ENCODE measurements at regions not wholly inside any gene's neighbourhood (a gene's known extent, or its start where the extent isn't known, plus 50 kb on each side); places are given as distances from the start of the nearest gene placed in this dataset.
"Not testable (repeated sequence)": the region's sequence is repeated elsewhere in the genome, so short reads cannot be mapped to it uniquely, and the experiment has no call there.

DNA sequence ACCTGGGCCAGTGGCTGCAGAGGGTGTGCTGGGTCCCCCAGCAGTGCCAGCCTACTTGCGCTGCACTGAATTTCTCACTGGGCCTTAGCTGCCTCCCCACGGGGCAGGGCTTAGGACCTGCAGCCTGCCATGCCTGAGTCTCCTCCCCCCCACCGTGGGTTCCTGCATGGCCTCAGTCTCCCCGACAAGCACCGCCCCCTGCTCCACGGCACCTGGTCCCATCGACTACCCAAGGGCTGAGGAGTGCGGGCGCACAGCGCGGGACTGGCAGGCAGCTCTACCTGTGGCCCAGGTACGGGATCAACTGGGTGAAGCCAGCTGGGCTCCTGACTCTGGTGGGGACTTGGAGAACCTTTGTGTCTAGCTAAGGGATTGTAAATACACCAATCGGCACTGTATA is 1143.6 kb downstream of the OTOL1 start:
- not testable (repeated sequence) for DNase-seq (ENCODE audit: low spot score)

DNA sequence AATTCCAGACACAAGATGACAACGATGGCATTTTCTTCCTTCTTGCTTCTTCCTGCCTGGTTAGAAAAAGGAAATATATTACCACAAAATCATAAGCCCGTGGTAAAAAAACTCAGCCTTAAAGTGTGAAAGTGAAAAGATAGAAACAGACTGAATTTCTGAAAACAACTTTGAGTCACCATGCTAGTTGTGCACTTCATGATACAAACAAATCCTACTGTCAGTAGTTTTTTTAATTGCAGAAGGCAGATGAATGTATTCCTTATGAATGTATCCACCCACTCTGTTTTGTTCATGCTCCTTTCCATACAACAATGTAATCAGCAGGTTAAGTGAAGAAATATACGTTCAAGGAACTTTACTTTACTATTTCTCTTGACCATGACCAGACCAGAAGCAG is 1144.7 kb downstream of the OTOL1 start:
- DNase-seq (ENCODE audit: low spot score) = no peak

DNA sequence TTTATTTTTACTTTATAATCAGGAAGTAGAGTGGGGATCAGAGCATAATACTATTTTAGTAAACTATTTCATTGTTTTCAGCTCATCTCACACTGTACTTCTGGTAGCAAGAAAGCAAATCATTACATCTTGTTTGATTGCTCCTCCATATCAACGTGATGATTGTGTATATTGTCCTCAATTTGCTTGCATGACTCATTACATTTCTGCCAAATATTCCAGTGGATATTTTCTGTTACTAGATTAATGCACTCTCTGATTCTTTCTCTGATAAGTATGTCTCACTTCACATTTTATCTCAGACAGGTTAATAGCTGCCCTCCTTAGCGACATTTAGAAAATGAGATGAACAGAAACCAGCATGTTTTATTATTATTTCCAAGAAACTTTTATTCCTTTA is 1145.3 kb downstream of the OTOL1 start:
- DNase-seq (ENCODE audit: low spot score) = no peak

DNA sequence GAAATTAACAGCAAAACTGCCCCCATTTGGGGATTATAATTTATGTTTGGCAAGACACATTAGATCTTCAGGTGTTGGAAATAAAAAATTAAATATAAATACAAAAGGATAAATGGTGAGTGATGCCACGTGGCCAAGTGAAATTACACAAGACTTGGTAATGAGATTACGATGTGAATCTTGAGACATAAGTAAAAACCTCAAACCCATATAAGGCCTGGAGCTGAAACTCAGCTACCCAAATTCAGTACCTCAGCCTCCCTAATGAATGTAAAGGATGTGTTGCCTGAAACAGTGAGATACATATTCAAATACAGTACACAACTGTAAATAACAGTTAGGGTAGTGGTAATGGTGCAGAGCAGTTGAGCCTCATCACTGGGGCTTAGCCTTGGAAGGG is 1146.6 kb downstream of the OTOL1 start:
- peak; percentile 3 for DNase-seq (ENCODE audit: low spot score)

DNA sequence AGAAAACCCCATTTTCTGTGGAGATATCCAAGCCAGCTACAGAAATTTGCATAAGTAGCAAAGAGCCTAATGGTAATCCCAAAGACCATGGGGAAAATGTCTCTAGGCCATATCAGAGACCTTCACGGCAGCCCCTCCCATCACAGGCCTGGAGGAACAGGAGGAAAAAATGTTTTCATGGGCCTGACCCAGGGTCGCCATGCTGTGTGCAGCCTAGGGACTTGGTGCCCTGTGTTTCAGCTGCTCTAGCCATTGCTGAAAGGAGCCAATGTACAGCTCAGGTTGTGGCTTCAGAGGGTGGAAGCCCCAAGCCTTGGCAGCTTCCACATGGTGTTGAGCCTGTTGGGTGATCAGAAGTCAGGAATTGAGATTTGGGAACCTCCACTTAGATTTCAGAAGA is 1150.7 kb downstream of the OTOL1 start:
- DNase-seq (ENCODE audit: low spot score) = no peak

DNA sequence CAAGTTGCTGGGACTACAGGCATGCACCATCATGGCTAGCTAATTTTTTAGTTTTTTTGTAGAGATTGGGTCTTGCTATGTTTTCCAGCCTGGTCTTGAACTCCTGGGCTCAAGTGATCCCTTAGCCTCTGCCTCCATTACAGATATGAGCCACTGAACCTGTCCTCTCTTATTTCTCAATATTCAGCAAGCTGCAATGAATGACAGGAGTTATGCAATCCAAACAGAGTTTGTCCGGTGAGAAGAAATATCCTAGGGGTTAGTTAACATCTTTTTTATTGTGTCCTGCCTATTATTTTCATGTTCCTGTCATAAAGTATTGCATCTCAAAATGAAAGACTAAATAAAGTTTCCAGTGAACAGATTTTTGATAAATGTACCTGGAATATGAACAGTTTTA is 1161.4 kb downstream of the OTOL1 start:
- no peak for DNase-seq (ENCODE audit: low spot score)

DNA sequence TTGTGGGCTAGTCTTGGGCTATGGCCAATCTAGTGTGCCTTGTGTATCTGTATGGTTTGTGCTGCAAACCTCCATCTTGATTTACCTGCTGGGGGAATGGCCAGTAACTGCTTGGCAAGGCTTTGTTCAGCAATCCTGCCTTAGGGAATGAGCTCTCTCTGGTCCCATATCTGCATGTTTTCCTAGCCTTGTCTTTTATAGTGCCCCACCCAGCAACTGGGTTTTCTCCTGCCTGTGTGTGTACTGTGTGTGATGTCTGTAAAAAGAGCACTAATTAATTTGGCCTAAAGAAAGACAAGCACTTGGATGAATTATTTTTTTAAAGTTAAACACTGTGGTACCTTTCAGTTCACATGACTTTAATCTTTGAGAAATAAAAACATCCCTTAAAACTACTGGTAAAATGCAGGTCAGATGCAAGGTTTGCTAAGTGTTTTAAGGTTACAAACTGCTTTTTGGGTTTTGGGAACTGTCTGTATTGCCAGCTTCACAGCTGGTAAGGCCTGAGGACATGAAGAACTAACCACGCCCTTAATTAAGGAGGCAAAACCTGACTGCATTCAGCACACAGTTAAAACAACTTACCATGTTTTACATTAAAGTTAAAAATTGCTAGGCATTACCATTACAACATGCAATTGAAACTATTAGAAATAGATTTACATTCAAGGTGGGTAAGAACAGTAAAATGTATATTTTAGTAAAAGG is 1169.2 kb downstream of the OTOL1 start:
- no peak for DNase-seq (ENCODE audit: low spot score)

DNA sequence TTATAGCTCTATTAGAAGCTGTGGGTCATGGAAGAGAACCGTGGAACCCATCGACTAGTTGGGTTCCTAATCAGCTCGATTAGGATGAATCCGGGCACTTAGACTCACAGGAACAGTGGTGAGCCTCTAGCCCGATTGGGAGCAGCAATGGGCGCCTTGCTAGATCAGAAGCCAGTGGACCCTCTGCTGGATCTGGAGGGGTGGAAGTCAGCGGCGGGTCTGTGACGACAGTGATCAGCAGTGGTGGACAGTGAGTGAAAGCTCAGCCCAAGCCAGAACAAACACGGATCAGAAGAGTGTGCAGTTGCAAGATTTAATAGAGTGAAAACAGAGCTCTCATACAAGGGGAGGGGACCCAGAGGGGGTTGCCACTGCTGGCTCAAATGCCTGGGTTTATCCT is 1170.2 kb downstream of the OTOL1 start:
- DNase-seq (ENCODE audit: low spot score) = no peak

DNA sequence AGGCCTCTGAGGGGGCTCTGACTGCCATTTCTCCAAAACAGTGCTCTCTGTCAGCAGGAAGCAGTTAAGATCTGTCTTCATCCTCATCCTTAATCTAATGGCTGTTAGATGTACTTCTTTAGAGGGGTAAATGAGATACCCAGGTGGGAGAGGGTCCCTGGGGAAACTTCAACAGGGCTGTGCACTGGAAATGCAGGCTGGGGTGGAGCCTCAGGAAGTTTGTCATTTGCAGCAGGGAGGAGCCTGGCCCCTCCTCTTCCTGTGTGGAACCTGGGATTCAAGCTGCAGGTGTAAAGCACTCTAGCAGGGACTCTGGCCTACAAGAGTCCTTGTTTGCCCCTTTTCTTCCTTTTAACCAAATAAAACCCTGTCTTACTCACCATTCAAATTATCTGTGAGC is 1173.6 kb downstream of the OTOL1 start:
- no peak for DNase-seq (ENCODE audit: low spot score)

DNA sequence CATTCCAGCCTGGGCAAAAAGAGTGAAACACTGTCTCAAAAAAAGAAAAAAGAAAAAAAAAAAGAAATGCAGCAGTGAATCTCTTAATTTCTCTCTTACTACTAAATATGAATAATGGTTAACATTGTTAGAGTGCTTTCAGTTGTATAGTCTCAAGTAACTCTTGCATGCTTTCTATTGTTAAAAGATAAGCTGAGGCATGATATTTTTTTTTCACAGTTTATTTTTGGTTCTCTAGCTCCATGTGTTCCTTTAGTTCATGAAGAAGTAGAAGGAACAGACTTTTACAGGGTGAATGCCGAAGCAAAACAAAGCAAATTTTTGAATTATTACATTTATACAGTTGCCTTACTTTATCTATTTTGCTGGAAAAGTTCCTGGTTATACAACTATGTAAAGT is 1180.9 kb downstream of the OTOL1 start:
- DNase-seq (ENCODE audit: low spot score) = no peak

DNA sequence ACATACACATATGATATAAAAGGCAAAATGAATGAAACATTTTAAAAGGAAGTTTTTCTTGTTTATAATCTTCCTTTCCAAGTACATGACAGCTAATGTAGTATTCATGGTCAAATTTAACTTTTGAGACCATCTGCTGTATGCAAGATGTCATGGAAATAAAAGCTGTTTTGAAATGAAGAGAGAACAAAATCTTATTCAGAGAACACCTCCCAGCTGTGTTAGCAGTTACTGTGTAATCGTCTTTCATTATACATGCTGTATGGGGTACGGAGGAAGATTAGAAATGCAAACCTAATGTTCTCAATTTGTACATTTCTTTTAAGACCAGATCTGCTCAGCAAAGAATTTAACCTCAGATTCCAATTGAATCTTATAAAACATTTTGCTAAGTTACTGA is 1182.3 kb downstream of the OTOL1 start:
- no peak for DNase-seq (ENCODE audit: low spot score)

DNA sequence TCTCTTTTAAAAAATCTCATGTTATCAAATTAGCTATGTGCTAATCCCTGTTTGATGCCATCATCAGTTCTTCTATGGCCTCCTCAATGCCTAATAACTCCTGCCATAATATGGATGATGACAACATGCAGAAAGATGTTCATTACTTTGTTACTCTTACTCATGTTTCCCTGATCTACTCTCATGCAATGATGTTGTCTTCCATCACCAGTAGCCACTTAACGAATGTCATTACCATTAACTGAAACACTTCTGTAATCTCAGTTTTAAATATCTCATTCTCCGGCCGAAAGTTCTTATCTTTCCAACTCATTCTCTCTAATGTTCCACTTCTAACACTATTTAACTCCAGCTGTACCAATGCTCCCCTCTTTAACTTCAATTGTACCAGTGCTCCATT is 1187.7 kb downstream of the OTOL1 start:
- no peak for DNase-seq (ENCODE audit: low spot score)

DNA sequence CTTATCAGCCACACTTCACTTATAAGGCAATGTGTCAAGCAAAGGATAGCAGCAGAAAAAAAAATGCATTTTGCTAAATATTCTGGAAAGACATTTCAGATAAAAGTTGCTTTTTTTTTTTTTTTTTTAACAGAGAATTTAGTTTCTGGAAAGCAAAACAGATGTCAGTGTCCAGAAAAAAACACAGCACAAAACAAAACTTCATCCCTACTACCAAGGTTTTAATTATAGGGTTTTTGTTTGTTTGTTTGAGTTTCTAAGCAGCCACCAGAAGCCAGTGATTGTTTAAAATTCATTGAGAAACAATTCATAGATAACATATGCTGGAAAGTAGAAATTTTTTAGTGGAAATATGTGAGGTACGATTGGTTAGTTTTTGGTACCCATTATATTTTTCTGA is 1202.7 kb downstream of the OTOL1 start:
- no peak for DNase-seq (ENCODE audit: low spot score)

DNA sequence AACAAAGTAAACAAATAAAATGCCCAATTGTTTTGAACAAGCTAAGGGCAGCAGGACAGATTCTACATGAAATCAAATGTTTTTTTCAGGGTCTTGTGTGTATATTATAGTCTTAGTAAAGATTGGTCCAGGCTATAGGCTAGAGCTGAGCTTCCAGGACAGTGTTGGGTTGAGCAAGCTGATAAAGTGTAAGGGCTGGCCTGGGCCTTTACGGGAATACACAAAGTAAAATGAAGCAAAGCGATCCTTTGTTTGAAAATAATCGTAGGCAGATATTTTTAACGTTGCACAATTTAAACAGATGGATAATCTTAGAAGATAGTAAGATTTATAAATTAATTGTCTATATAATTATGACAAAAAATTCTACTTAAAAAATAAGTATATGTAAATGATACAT is 1204.6 kb downstream of the OTOL1 start:
- DNase-seq (ENCODE audit: low spot score) = no peak

DNA sequence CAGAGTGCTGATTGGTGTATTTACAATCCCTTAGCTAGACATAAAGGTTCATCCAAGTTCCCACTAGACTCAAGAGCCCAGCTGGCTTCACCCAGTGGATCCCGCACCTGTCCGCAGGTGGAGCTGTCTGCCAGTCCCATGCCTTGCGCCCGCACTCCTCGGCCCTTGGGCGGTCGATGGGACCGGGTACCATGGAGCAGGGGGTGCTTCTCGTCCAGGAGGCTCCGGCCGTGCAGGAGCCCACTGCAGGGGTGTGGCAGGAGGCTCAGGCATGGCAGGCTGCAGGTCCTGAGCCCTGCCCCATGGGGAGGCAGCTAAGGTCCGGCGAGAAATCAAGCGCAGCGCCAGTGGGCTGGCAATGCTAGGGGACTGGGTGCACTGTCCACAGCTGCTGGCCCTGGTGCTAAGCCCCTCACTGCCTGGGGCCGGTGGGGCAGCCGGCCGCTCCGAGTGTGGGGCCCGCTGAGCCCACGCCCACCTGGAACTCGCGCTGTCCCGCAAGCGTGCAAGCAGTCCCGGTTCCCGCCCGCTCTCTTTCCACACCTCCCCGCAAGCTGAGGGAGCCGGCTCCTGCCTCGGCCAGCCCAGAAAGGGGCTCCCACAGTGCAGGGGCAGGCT is 1206.3 kb downstream of the OTOL1 start:
- no peak for DNase-seq (ENCODE audit: low spot score)

DNA sequence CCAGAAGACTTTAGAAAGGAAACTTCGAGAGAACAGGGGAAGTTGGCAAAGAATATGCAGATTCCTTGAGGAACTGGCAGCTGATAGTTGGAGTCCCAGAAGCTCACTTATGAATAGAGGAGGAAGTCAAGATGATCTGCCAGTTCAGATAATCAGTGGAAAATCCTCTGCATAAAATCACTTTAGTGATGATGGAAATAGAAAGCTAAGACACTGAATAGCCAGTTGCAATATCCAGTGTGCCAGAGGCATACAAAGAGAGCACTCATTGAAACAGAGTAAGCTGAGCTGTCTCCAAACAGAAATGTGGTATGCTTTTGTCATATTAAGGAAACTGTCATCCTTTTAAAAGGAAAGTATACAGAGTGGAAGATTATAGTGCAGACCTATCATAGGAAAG is 1207.6 kb downstream of the OTOL1 start:
- DNase-seq (ENCODE audit: low spot score) = peak; percentile 1

DNA sequence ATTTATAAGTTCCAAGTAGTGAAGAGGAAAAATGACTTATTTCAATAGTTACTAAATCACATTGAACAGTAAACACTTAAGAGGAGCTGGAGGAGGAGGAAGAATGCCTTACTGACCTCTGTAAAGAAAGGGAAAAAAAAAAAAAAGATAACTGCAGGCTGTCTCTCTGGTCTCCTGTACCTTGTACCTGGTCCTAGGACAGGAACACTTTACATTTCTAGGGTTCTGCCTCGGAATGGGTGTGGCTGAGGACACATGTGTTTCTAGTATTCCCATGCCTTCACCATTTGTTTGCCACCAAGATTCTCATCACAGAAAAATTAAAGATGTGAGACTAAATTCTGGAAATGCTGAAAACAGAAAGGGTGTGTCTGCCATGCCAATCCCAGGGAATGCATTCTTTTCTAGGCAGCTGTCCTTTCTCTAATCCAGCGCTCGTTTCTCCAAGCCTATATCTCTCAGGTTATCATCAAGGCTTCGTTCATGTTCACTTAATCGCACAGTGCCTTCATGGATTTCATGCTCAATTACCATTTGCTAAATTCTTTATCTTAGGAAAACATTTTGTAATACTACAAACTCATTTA is 1208.3 kb downstream of the OTOL1 start:
- peak; percentile 6 for DNase-seq (ENCODE audit: low spot score)

DNA sequence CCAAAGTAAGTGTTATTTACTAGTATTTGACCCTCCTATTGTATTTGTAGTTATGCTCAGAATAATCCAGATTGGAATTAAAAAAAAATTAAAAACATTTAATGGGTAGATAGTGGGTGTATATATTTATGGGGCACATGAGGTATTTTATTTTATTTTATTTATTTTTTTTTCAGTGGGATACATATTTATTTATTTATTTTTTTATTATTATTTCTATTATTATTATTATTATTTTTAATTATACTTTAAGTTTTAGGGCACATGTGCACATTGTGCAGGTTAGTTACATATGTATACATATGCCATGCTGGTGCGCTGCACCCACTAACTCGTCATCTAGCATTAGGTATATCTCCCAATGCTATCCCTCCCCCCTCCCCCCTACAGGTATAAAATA is 1211.8 kb downstream of the OTOL1 start:
- not testable (repeated sequence) for DNase-seq (ENCODE audit: low spot score)

DNA sequence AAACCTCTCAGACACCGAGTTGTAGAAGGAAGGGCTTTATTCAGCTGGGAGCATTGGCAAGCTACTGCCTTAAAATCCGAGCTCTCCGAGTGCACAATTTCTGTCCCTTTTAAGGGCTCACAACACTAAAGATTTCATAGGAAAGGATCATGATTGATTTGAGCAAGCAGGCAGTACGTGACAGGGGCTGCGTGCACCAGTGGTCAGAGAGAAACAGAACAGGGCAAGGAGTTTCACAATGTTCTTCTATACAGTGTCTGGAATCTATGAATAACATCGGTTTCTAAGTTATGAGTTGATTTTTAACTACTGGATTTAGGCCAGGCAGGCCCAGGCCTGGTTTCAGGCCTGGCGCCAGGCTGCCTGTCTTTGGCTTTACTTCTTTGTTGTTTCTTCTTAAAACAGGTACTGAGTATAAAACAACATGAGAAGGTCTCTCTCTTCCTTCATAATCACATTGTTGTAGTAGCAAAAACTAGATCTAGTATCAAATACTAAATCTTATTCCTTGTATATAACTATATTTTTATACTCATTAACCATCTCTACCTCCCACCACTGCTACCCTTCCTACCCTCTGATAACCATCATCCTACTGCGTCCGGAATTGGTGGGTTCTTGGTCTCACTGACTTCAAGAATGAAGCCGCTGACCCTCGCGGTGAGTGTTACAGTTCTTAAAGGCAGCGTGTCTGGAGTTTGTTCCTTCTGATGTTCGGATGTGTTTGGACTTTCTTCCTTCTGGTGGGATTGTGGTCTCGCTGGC is 1212.5 kb downstream of the OTOL1 start:
- not testable (repeated sequence) for DNase-seq (ENCODE audit: low spot score)

DNA sequence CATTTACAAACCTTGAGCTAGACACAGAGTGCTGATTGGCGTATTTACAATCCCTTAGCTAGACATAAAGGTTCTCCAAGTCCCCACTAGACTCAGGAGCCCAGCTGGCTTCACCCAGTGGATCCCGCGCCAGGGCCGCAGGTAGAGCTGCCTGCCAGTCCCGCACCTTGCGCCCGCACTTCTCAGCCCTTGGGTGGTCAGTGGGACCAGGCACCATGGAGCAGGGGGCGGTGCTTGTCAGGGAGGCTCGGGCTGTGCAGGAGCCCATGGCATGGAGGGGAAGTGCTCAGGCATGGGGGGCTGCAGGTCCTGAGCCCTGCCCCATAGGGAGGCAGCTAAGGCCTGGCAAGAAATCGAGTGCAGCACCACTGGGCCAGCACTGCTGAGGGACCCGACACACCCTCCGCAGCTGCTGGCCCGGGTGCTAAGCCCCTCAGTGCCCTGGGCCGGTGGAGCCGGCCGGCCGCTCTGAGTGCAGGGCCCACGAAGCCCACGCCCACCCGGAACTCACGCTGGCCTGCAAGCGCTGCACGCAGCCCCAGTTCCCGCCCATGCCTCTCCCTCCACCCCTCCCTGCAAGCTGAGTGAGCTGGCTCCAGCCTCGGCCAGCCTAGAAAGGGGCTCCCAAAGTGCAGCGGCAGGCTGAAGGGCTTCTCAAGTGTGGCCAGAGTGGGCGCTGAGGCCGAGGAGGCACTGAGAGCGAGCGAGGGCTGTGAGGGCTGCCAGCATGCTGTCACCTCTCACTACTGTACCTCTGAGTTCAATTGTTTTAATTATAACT is 1213.9 kb downstream of the OTOL1 start:
- DNase-seq (ENCODE audit: low spot score) = no peak

DNA sequence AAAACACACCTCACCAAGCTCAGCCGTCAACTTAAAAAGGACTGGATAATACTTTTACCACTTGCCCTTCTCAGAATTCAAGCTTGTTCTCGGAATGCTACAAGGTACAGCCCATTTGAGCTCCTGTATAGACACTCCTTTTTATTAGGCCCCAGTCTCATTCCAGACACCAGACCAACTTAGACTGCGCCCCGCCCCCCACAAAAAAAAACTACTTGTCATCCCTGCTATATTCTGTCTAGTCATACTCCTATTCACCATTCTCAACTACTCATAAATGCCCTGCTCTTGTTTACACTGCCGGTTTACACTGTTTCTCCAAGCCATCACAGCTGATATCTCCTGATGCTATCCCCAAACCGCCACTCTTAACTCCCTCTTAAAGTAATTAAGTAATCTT is 1220.5 kb downstream of the OTOL1 start:
- DNase-seq (ENCODE audit: low spot score) = not testable (repeated sequence)

DNA sequence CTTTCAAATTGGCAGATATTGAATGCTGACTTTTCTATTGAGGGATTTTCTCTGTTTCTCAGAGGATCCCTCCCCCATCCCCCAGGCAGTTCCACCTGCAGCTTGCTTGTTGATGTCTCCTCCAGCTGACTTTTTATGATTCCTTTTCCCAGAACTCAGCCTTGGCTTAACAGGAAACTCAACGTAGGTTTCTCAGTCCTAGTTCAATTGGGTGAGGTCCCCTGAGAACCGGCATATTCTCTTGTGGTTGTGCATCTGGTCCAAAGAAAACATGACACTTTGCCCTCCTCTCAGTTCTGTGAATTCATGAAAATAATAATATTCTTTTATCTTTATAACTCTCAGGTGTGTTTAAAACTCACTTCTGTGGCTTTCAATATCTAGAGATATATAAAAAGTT is 1222.1 kb downstream of the OTOL1 start:
- no peak for DNase-seq (ENCODE audit: low spot score)

Data from GM03348 (cell line).